Keratinocyte (primary cell): ENCODE measurements at regions not wholly inside any gene's neighbourhood (a gene's known extent, or its start where the extent isn't known, plus 50 kb on each side); places are given as distances from the start of the nearest gene placed in this dataset.

Source experiments
- EZH2 ChIP-seq: IDR thresholded peaks from one replicate; pipeline ENCODE4 v1.6.1; 2012; ENCODE audit warnings: inconsistent platforms, mild to moderate bottlenecking, low read length, moderate library complexity
- TF ChIP-seq, protein P1 (sequence below), 3 experiments: IDR thresholded peaks in 1 of 3; conservative IDR thresholded peaks in 1 of 3; optimal IDR thresholded peaks in 1 of 3; 2 replicates in 2 of 3; 3 replicates in 1 of 3; pipeline versions ENCODE3 to v1.5.1; 2011; ENCODE audit warnings: low read length in 3 of 3, mild to moderate bottlenecking in 3 of 3, moderate library complexity in 2 of 3, control low read depth in 1 of 3, inconsistent platforms in 1 of 3; ENCODE audit not compliant: insufficient read depth in 2 of 3; ENCODE audit errors: extremely low read depth in 1 of 3

GRCh38 chr12:92070864-92071445 is 74.7 kb downstream of the BTG1 start:
- TF ChIP-seq, protein P1, sequence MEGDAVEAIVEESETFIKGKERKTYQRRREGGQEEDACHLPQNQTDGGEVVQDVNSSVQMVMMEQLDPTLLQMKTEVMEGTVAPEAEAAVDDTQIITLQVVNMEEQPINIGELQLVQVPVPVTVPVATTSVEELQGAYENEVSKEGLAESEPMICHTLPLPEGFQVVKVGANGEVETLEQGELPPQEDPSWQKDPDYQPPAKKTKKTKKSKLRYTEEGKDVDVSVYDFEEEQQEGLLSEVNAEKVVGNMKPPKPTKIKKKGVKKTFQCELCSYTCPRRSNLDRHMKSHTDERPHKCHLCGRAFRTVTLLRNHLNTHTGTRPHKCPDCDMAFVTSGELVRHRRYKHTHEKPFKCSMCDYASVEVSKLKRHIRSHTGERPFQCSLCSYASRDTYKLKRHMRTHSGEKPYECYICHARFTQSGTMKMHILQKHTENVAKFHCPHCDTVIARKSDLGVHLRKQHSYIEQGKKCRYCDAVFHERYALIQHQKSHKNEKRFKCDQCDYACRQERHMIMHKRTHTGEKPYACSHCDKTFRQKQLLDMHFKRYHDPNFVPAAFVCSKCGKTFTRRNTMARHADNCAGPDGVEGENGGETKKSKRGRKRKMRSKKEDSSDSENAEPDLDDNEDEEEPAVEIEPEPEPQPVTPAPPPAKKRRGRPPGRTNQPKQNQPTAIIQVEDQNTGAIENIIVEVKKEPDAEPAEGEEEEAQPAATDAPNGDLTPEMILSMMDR (optimal IDR thresholded peaks at IDR 0.05 in 1 of 3, IDR thresholded peaks at IDR 0.05 in 1 of 3, conservative IDR thresholded peaks at IDR 0.05 in 1 of 3; ENCODE audit: extremely low read depth in 1 of 3, insufficient read depth in 2 of 3, low read length in 3 of 3), result no peak
- TF ChIP-seq EZH2, result no peak
